ENCODE measurements at regions not wholly inside any gene's neighbourhood (a gene's known extent, or its start where the extent isn't known, plus 50 kb on each side); places are given as distances from the start of the nearest gene placed in this dataset.

DNA sequence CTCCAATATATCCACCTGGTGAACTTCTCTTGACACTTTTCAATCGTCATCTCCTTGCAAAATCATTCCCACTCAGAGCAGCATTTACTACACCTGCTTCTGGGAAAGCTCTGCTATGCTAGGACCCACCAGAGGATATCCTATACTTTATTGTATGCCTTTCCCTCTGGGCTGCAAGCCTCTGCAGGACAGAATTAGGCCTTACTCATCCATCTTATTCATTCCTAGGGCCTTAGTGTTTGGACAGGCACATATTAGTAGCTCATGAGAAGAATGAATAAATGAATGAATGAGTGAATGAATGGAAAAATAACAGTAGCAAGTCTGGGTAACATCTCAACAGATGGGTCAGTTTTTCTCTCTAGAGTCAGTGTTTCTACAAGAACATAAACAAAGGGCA, 216.1 kb downstream of the MAFB start:
- POLR2A ChIA-PET = no interaction called here
- CTCF ChIA-PET = interaction anchor here (1.5 kb wide), 1 partner anchor 31 kb away, joined by 3 read pairs; no protein-coding TSS in a partner anchor
- TF ChIP-seq, protein P1, sequence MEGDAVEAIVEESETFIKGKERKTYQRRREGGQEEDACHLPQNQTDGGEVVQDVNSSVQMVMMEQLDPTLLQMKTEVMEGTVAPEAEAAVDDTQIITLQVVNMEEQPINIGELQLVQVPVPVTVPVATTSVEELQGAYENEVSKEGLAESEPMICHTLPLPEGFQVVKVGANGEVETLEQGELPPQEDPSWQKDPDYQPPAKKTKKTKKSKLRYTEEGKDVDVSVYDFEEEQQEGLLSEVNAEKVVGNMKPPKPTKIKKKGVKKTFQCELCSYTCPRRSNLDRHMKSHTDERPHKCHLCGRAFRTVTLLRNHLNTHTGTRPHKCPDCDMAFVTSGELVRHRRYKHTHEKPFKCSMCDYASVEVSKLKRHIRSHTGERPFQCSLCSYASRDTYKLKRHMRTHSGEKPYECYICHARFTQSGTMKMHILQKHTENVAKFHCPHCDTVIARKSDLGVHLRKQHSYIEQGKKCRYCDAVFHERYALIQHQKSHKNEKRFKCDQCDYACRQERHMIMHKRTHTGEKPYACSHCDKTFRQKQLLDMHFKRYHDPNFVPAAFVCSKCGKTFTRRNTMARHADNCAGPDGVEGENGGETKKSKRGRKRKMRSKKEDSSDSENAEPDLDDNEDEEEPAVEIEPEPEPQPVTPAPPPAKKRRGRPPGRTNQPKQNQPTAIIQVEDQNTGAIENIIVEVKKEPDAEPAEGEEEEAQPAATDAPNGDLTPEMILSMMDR (IDR thresholded peaks at IDR 0.05; ENCODE audit: insufficient read depth, low read length, missing control alignments) = no peak
- no peak overlapping the region for H3K4me3 ChIP-seq (ENCODE audit: low read depth, low read length)
- no peak for DNase-seq (ENCODE audit: low read depth, low spot score)

DNA sequence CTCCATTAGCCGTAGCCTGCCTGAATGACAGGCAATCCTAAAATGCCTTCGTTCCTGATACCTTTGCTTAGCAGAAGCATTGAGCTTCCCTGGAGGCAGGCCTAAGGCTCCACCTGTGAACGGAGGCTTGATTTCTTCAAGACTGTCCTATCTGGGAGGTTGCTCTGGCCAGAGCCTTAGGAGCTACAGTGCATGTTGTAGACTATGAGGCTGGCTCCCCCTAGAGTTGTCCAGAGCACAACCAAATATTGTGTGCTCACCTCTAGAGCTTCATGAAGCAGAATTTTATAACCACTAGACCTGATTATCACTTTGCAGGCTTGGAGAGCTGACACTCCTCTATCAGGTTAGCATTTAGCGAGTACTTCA, 217.8 kb downstream of the MAFB start:
- ChIA-PET POLR2A (no interaction called here), CTCF (interaction anchor here (0.6 kb wide), 1 partner anchor 44 kb away, joined by 3 read pairs; no protein-coding TSS in a partner anchor)
- no peak overlapping the region for H3K4me3 ChIP-seq (ENCODE audit: low read depth, low read length)
- TF ChIP-seq, protein P1 (IDR thresholded peaks at IDR 0.05; ENCODE audit: insufficient read depth, low read length, missing control alignments) = no peak
- no peak for DNase-seq (ENCODE audit: low read depth, low spot score)

DNA sequence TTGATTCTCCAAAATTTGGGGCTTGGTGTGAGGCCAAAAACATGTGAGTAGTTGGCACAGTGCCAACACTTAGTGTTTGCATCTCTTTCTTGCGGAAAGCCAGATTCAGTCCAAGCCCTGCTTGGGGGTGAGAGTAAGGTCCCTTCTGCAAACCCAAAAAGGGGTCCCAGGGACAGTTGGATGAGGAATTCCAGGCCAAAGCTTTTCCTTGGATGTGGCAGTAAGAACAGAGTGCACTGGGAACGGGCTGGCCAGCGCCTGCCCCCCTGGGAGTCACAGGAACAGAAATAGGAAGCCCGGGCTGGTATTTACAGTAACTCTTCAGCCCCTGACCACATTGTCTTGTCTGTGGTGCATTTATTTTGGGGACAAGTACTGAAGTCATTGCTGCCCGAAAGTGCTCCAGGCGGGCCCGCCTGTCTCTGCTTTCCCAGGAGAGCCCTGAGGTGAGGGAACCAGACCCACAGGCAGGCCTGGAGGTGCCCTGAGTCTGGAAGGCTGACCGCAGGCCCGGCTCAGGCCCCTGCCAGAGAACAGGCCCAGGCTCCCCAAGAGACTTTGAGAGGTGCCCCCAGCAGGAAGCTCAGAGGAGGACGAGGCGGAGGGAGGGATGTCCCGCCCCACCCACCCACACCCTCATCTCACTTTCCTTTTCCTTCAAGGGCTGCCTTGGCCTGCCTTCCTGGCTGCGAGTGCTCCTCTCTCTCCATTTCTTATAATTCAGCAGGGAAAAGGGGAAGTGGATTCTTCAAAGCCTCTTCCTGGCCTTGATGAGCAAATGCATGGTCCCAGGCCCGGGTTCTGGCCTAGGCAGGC, 218.4 kb downstream of the MAFB start:
- CTCF ChIA-PET = no interaction called here
- H3K4me3 ChIP-seq (ENCODE audit: low read depth, low read length) = no peak overlapping the region
- TF ChIP-seq, protein P1 (IDR thresholded peaks at IDR 0.05; ENCODE audit: insufficient read depth, low read length, missing control alignments) = no peak
- DNase-seq (ENCODE audit: low read depth, low spot score) = no peak
- POLR2A ChIA-PET = no interaction called here

DNA sequence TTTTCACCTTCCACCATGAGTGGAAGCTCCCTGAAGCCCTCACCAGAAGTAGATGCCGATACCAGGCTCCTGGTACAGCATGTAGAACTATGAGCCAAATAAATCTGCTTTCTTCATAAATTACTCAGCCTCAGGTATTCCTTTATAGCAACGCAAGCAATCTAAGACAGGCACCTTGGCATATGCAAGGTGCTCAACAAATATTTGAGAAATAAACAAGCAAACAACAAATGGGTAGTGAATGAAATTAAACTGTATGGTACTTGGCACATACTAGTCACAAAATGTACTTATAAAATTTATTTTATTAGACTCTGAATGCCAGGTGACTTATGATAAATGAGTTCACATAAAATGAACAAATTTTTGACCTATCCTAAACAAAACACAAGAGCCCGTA, 220.3 kb downstream of the MAFB start:
- H3K4me3 ChIP-seq (ENCODE audit: low read depth, low read length) = no peak overlapping the region
- TF ChIP-seq, protein P1 (IDR thresholded peaks at IDR 0.05; ENCODE audit: insufficient read depth, low read length, missing control alignments) = no peak
- no peak for DNase-seq (ENCODE audit: low read depth, low spot score)
- ChIA-PET CTCF (no interaction called here), POLR2A (no interaction called here)

DNA sequence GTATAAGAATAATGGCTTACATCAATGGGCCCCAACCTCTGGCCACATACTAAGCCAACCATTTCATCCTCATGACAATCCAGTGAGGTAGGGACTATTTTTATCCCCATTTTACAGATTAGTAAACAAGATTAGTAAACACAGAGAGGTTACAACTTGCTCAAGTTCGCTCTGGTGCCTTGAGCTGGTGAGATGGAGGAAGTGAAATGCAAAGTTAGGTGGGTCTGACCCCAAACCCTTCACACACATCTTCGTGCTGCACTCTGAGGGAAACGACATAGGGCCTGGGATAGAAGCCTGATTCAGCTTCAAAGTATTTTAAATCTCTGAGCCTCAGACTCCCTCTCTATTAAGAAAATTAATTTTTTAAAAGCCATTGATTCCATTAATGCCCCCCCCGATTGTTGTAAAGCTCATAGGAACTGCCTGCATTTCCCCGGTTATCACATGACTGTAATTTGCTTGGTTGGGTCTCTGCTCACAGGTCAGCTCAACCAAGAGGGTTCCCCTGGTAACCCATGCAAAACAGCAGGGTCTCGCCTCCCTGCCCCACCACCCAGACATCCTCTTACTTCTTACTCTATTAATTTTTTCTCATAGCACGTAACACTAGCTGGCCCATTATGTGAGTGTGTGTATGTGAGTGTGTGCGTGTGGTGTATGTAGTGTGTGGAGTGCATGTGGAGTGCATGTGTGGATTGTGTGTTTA, 221.2 kb downstream of the MAFB start:
- CTCF ChIA-PET = no interaction called here
- POLR2A ChIA-PET = no interaction called here
- DNase-seq (ENCODE audit: low read depth, low spot score) = no peak
- TF ChIP-seq, protein P1 (IDR thresholded peaks at IDR 0.05; ENCODE audit: insufficient read depth, low read length, missing control alignments) = no peak
- H3K4me3 ChIP-seq (ENCODE audit: low read depth, low read length) = no peak overlapping the region

DNA sequence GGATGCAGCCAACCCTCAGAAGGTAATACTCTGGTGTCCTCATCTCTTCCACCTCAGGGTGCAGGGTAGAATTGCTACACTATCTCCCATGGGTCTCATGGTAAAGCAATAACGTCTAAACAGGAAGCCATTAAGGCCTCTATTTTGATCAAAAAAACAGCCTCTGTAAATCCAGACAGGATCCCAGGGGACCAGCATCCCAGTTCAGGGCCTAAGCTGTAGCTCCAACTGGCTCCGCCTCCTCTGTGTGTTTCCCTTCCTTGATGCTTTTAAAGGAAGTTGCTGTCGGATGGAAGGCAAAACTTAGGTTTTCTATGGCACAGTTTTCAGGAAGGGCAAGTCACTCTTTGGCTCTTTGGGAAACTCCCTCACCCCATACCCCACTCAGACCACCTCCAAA, 222.0 kb downstream of the MAFB start:
- ChIA-PET CTCF (no interaction called here), POLR2A (no interaction called here)
- TF ChIP-seq, protein P1 (IDR thresholded peaks at IDR 0.05; ENCODE audit: insufficient read depth, low read length, missing control alignments) = no peak
- no peak for DNase-seq (ENCODE audit: low read depth, low spot score)
- H3K4me3 ChIP-seq (ENCODE audit: low read depth, low read length) = no peak overlapping the region

Data from AG04449 (cell line).